ENCODE measurements at regions not wholly inside any gene's neighbourhood (a gene's known extent, or its start where the extent isn't known, plus 50 kb on each side); places are given as distances from the start of the nearest gene placed in this dataset.

DNA sequence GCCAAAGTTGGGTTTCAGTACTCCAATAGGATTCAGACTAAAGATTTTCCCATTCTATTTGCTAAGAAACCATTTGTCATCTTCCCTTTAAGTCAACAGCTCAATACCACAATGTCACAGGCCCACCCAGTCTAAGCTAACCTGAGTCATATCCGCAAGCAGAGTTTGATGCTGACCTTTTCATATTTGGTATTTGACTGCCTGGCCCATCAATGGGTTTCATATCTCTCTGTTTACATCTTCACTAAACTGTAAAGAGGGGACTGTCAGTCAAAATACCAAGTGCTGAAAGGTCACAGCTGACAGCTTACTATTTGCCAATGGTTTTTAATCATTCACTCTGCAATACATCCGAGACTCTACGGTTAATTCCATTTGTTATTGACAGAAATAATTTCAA, 707.5 kb upstream of the ACTRT1 start:
- Mint-ChIP-seq H3K27ac (no peak overlapping the region), H3K9me3 (no peaks in the 10 kb centered on the region), H3K27me3 (no peaks in the 10 kb centered on the region), H3K36me3 (no peaks in the 10 kb centered on the region), H3K4me3 (no peak overlapping the region), H3K4me1 (ENCODE audit: low read depth) (no peaks in the 10 kb centered on the region)
- ChIA-PET POLR2A (no interaction called here), CTCF (no interaction called here)
- intact Hi-C loops (cut with micrococcal nuclease), result no loop called here
- no peak for DNase-seq

- H3K9me3 Mint-ChIP-seq, result no peaks in the 10 kb centered on the region
- H3K27me3 Mint-ChIP-seq, result no peaks in the 10 kb centered on the region
- H3K4me1 Mint-ChIP-seq (ENCODE audit: low read depth), result no peaks in the 10 kb centered on the region
- no peaks in the 10 kb centered on the region for H3K36me3 Mint-ChIP-seq
- CTCF ChIA-PET, result no interaction called here
- intact Hi-C loops (cut with micrococcal nuclease), result no loop called here
- no peak for DNase-seq
- H3K27ac Mint-ChIP-seq, result no peak overlapping the region
- POLR2A ChIA-PET, result no interaction called here
- no peak overlapping the region for H3K4me3 Mint-ChIP-seq
Observed at GRCh38 chrX:128759177-128759576, 707.0 kb upstream of the ACTRT1 start.

GRCh38 chrX:128754130-128754529, 701.9 kb upstream of the ACTRT1 start:
- intact Hi-C loops (cut with micrococcal nuclease), result no loop called here
- CTCF ChIA-PET, result no interaction called here
- H3K27ac Mint-ChIP-seq, result no peak overlapping the region
- H3K4me1 Mint-ChIP-seq (ENCODE audit: low read depth), result no peaks in the 10 kb centered on the region
- H3K4me3 Mint-ChIP-seq, result no peak overlapping the region
- no peak for DNase-seq
- H3K27me3 Mint-ChIP-seq, result no peaks in the 10 kb centered on the region
- POLR2A ChIA-PET, result no interaction called here
- H3K36me3 Mint-ChIP-seq, result no peaks in the 10 kb centered on the region
- H3K9me3 Mint-ChIP-seq, result no peaks in the 10 kb centered on the region

DNA sequence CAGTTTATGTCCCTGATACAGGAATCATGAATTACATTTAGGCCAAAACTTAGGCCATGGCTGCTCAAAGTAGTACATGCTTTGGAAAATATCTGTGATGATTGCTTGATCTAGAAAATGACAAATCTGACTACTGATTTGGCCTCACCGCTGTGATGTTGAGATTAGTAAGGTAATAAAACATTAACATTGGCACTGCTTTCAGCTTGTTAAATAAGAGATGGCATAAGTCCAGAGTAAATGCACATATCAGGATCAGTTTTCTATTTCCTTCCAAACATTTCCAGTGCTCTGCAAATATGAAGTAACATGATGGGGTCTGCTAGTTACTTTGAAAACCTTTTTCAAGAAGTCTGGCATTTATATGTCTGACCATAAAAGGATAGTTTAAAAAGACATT, 687.3 kb upstream of the ACTRT1 start:
- H3K27me3 Mint-ChIP-seq, result no peaks in the 10 kb centered on the region
- H3K4me1 Mint-ChIP-seq (ENCODE audit: low read depth), result no peaks in the 10 kb centered on the region
- no peaks in the 10 kb centered on the region for H3K36me3 Mint-ChIP-seq
- no peak overlapping the region for H3K4me3 Mint-ChIP-seq
- CTCF ChIA-PET, result no interaction called here
- no peaks in the 10 kb centered on the region for H3K9me3 Mint-ChIP-seq
- DNase-seq, result no peak
- H3K27ac Mint-ChIP-seq, result no peak overlapping the region
- POLR2A ChIA-PET, result no interaction called here
- intact Hi-C loops (cut with micrococcal nuclease), result no loop called here

DNA sequence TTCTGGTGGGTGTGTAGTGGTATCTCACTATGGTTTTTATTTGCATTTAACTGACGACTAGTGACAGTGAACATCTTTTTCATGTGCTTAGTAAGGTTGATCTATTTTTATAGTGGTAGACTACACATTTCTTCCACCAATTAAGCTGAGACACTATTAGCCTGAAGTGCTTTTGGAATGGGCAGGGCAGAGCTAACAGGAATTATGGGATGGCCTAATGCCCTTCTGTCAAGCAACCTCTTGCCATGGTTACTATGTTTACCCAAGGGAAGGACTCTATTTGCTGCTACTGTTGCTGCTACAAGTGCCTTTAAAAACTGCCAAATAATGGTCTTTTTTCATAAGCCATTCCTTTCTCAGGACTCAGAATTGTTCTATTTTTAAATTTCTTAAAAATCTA, 676.7 kb upstream of the ACTRT1 start:
- Mint-ChIP-seq H3K4me3 (no peak overlapping the region), H3K9me3 (no peaks in the 10 kb centered on the region), H3K4me1 (ENCODE audit: low read depth) (no peaks in the 10 kb centered on the region), H3K27ac (no peak overlapping the region), H3K27me3 (no peaks in the 10 kb centered on the region), H3K36me3 (no peaks in the 10 kb centered on the region)
- intact Hi-C loops (cut with micrococcal nuclease), result no loop called here
- ChIA-PET CTCF (no interaction called here), POLR2A (no interaction called here)
- DNase-seq, result no peak

DNA sequence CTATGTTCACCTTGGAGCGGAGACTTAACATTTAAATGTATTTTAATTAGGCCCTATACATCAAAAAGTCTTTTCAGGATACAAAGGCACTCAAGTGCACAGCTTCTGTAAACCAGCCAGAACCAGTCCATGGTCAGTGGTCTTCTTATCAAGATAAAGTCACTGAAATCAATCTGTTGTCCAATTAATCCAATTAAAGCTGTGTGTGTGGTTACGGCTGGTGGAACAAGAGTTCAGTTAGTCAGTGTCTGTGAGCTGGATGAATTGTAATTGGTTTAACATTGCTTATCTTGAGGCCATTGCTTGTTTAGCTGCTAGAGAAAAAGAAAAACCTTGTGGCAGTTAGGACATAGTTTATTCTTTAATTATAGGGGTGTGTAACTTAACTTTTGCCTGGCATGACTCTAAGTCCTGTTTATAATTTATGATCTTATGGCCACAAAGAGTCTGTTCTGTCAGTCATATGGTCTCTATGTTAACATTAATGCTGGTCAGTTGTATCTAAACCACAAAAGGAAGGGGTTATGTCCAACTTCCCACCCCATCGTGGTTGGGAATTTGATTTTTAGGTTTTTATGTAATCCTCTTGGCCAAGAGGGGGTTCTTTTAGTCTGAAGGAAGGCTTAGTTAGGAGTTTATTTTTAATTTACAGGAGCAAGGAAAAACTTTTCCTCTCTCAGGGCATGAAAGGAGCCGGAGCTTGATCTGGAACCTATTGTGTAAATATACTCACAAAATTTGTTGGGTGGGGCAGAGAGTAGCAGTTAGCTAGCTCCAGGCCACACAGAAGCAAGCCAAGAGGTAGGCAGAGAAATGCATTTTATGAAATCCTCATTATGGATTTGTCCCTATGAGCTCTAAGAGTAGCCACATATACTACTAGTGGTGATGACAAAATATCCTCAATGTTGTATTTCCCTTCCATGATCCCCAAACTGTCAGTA, 665.7 kb upstream of the ACTRT1 start:
- DNase-seq, result no peak
- POLR2A ChIA-PET, result no interaction called here
- no peaks in the 10 kb centered on the region for H3K9me3 Mint-ChIP-seq
- no peaks in the 10 kb centered on the region for H3K27me3 Mint-ChIP-seq
- H3K4me3 Mint-ChIP-seq, result no peak overlapping the region
- CTCF ChIA-PET, result no interaction called here
- intact Hi-C loops (cut with micrococcal nuclease), result no loop called here
- H3K36me3 Mint-ChIP-seq, result no peaks in the 10 kb centered on the region
- no peaks in the 10 kb centered on the region for H3K4me1 Mint-ChIP-seq (ENCODE audit: low read depth)
- no peak overlapping the region for H3K27ac Mint-ChIP-seq

DNA sequence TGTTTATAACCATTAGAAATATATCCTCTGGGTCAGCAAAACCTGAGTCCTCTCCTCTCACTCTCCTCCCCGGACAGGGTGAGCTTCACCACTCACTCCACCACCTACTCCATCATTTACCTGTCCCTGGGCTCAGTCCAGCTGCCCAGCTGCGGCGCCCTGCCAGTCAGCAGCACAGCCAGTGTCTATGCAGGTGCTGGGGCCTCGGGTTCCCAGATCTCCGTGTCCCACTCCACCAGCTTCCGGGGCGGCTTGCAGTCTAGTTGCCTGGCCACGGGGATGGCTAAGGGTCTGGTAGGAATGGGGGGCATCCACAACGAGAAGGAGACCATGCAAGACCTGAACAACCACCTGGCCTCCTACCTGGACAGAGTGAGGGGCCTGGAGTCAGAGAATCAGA, 662.2 kb upstream of the ACTRT1 start:
- Mint-ChIP-seq H3K36me3 (no peaks in the 10 kb centered on the region), H3K27me3 (no peaks in the 10 kb centered on the region), H3K4me1 (ENCODE audit: low read depth) (no peaks in the 10 kb centered on the region), H3K9me3 (no peaks in the 10 kb centered on the region), H3K4me3 (no peak overlapping the region), H3K27ac (no peak overlapping the region)
- intact Hi-C loops (cut with micrococcal nuclease), result no loop called here
- DNase-seq, result no peak
- ChIA-PET POLR2A (no interaction called here), CTCF (no interaction called here)

- Mint-ChIP-seq H3K4me3 (no peak overlapping the region), H3K27ac (no peak overlapping the region), H3K36me3 (no peaks in the 10 kb centered on the region), H3K9me3 (no peaks in the 10 kb centered on the region), H3K4me1 (ENCODE audit: low read depth) (no peaks in the 10 kb centered on the region), H3K27me3 (no peaks in the 10 kb centered on the region)
- ChIA-PET POLR2A (no interaction called here), CTCF (no interaction called here)
- intact Hi-C loops (cut with micrococcal nuclease), result no loop called here
- DNase-seq, result no peak
Observed at GRCh38 chrX:128699716-128700285, 647.6 kb upstream of the ACTRT1 start.

DNA sequence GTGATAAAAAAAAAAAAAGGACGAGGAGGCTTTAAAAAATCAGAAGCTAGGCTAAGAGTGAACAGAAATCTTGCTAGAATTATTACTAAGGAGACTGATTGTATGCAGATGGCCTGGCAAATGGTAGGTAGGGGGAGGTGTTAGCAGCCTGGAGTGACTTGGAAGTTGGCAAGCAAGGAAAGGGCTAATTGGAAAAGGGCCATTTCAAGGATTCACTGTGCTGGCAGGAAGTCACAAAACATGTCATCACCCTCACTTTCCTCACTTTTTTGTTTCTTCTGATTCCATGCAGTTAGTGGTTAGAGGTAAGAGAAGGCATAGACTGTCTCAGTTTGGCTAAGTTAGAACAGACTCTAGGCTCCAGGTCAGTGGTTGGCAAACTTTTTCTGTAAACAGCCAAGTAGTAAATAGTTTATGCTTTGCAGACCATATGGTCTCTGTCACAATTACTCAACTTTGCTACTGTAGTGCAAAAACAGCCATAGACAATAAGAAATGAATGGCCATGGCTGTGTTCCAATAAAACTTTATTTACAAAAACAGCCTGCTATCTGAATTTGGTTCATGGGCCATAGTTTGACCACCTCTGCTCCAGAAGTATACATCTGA, 646.5 kb upstream of the ACTRT1 start:
- DNase-seq, result no peak
- intact Hi-C loops (cut with micrococcal nuclease), result no loop called here
- Mint-ChIP-seq H3K4me3 (no peak overlapping the region), H3K27me3 (no peaks in the 10 kb centered on the region), H3K9me3 (no peaks in the 10 kb centered on the region), H3K27ac (no peak overlapping the region), H3K36me3 (no peaks in the 10 kb centered on the region), H3K4me1 (ENCODE audit: low read depth) (no peaks in the 10 kb centered on the region)
- POLR2A ChIA-PET, result no interaction called here
- CTCF ChIA-PET, result no interaction called here

DNA sequence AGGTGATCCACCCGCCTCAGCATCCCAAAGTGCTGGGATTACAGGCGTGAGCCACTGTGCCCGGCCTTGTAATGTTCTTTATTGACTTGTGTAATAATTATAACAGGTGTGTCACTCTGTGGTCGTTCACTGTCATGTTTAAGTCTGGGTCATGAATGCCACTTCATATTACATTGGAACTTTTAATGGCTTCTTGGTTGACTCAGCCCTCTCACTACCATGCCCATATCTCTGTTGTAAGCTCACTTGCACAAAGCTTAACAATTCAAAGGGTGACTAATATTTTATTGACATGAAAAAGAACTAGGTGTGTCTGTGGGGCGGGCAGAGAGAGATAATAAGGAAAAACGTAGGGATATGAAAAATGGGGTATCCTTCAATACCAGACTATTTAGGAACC, 639.7 kb upstream of the ACTRT1 start:
- no peak for DNase-seq
- Mint-ChIP-seq H3K27me3 (no peaks in the 10 kb centered on the region), H3K4me3 (no peak overlapping the region), H3K36me3 (no peaks in the 10 kb centered on the region), H3K4me1 (ENCODE audit: low read depth) (no peaks in the 10 kb centered on the region), H3K27ac (no peak overlapping the region), H3K9me3 (no peaks in the 10 kb centered on the region)
- intact Hi-C loops (cut with micrococcal nuclease), result no loop called here
- ChIA-PET CTCF (no interaction called here), POLR2A (no interaction called here)

DNA sequence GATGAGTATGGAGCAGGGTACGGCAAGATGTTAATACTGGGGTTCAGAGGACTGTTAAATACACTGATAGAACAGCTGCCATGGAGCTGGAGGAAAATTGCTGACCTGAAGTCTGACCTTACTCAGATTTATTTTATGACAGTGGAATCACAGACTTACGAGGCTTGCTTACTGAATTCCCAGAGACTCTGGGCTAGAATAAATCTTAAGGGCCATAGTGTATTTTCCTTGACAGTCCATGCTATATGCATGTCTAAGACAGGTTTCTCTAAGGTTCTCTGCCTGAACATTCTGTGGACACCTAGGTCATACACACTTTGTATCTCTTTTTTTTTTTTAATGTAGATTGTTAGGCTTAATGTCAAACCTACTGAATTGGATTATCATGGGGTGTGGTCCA, 633.2 kb upstream of the ACTRT1 start:
- intact Hi-C loops (cut with micrococcal nuclease), result no loop called here
- ChIA-PET CTCF (no interaction called here), POLR2A (no interaction called here)
- Mint-ChIP-seq H3K4me3 (no peak overlapping the region), H3K9me3 (no peaks in the 10 kb centered on the region), H3K36me3 (no peaks in the 10 kb centered on the region), H3K27ac (no peak overlapping the region), H3K27me3 (no peaks in the 10 kb centered on the region), H3K4me1 (ENCODE audit: low read depth) (no peaks in the 10 kb centered on the region)
- no peak for DNase-seq

DNA sequence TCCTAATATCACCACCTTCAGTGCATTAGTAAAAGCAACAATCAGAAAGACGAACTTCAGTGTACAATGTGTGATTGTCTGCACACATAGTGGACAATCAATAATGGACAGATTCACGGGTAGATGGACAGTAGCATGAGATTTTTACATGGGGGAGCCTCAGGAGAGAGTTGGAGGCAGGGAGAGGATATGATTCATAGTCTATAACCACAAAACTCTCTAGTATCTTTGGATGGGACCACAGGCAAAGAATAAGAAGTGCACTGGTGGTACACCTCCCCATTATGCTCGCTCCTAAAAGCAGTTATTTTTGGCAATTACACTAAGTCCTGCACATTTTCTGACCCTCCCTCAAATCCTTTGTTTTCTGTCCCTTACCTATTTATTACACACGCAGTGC, 624.4 kb upstream of the ACTRT1 start:
- Mint-ChIP-seq H3K4me3 (no peak overlapping the region), H3K4me1 (ENCODE audit: low read depth) (no peaks in the 10 kb centered on the region), H3K9me3 (no peaks in the 10 kb centered on the region), H3K27ac (no peak overlapping the region), H3K27me3 (no peaks in the 10 kb centered on the region), H3K36me3 (no peaks in the 10 kb centered on the region)
- POLR2A ChIA-PET, result no interaction called here
- intact Hi-C loops (cut with micrococcal nuclease), result no loop called here
- DNase-seq, result no peak
- CTCF ChIA-PET, result no interaction called here
